ENCODE measurements at regions not wholly inside any gene's neighbourhood (a gene's known extent, or its start where the extent isn't known, plus 50 kb on each side); places are given as distances from the start of the nearest gene placed in this dataset.

DNA sequence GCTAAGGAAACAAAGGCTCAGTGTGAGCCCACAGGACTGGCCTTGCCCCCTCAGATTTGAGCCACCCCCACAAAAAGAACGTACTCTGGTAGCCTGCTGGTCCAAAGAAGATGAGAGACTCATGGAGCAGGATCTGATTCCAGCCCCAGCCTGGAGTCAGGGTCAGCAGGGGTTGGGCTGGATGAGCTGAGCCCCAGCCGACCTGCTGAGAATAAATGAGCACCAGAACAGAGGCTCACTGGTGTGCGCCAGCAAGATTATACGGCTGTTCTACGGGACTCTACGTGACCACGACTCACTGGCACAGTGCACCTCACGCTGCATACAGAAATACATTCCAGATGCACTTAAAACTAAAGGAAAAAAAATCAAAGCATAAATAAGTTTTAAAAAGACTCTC is 186.0 kb upstream of the RPL38 start (continued):
- no peak for TF ChIP-seq ZNF407 (IDR thresholded peaks at IDR 0.05; ENCODE audit: low read depth)
- no peak for TF ChIP-seq U2AF1 (optimal IDR thresholded peaks at IDR 0.05; ENCODE audit: low read depth, low read length)
- TF ChIP-seq STAT5B (CRISPR knock-in tag; IDR thresholded peaks at IDR 0.05): no peak
- TF ChIP-seq ZNF280A (IDR thresholded peaks at IDR 0.05; ENCODE audit: low read depth, partially characterized antibody): no peak
- TF ChIP-seq ZNF75A (CRISPR knock-in tag; IDR thresholded peaks at IDR 0.05): no peak
- TF ChIP-seq ARID2 (IDR thresholded peaks at IDR 0.05): no peak
- no peak for TF ChIP-seq AFF1 (IDR thresholded peaks at IDR 0.05; ENCODE audit: low read depth in 1 of 2, partially characterized antibody in 2 of 2)
